AG10803 (cell line): ENCODE measurements at regions not wholly inside any gene's neighbourhood (a gene's known extent, or its start where the extent isn't known, plus 50 kb on each side); places are given as distances from the start of the nearest gene placed in this dataset.
"Not testable (repeated sequence)": the region's sequence is repeated elsewhere in the genome, so short reads cannot be mapped to it uniquely, and the experiment has no call there.

Experiments used
- DNase-seq: peaks from one replicate; pipeline ENCODE4 v3.0.0; 2010; ENCODE audit warnings: low read depth
- H3K4me3 ChIP-seq: 2 replicates; pipeline ENCODE4 v1.5.1; 2011; ENCODE audit warnings: mild to moderate bottlenecking, low read length, control low read depth
- CTCF ChIP-seq: conservative IDR thresholded peaks from 2 replicates; pipeline ENCODE4 v1.5.1; 2011; ENCODE audit warnings: mild to moderate bottlenecking, low read length, control low read depth, inconsistent platforms

- no peak for TF ChIP-seq CTCF
- peak overlapping the region; percentile 7; the same call in 1 of the 2 replicates for H3K4me3 ChIP-seq
- no peak for DNase-seq
Measured at GRCh38 chr14:53368066-53368465, 214.9 kb upstream of the DDHD1 start.

- DNase-seq, result peak; percentile 94
- TF ChIP-seq CTCF, result no peak
- H3K4me3 ChIP-seq, result 0 out of 2 replicates have a peak overlapping the region, but pooled peaks have one; percentile 7
Measured at GRCh38 chr14:53367644-53368026, 214.5 kb upstream of the DDHD1 start.

DNA sequence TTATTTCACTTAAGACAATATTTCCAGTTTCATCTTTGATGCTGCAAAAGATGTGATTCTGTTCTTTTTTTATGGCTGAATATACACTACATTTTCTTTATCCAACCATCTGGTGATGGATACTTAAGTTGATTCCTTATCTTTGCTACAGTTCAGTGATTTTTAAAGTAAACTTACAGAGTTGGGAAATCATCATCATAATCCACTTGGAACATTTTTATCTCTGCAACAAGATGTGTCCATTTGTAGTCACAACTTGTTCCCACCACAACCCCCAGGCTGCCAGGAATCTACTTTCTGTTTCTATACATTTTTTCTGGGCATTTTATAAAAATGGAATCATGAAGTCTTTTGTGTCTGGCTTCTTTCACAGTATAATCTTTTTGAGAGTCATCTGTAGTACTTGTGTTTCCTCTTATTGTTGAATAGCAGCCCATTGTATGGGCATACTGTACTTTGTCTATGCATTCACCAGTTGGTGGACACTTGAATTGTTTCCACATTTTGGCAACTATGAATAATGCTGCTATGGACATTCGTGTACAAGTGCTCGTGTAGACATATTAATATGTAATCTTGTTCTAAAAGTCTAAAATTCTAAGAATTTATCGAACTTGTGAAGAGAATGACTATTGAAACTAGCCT lies 212.5 kb upstream of the DDHD1 start:
- no peak for DNase-seq
- no peak overlapping the region for H3K4me3 ChIP-seq
- TF ChIP-seq CTCF, result no peak

DNA sequence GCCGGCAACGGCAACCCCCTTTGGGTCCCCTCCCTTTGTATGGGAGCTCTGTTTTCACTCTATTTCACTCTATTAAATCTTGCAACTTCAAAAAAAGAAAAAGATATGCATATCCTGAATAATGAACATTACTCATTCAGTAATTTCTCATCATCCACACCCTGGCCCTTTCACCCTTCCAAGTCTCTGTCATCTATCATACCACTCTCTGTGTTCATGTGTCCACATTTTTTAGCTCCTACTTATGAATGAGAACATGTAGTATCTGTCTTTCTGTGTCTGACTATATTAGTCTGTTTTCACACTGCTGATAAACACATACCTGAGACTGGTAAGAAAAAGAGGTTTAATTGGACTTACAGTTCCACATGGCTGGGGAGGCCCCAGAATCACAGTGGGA lies 209.8 kb upstream of the DDHD1 start:
- DNase-seq, result peak; percentile 9
- H3K4me3 ChIP-seq, result not testable (repeated sequence)

DNA sequence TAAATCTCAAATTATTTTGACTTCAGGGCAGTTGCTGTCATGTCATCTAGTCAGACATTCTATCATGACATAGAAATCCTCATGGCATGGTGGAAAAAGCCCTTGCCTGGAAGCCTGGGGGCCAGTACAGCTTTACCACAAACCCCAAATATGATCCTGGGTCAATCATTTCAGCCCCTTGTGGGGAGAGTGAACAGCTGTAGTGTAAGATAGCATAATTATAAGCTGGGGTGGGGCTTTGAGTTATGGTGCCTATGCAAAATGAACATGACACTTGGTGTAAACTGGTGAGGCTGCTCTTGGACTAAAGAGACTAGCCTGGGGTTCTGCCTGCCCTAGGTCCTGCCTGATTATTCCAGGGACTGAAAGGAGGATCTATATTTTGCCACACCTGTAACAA lies 207.7 kb upstream of the DDHD1 start:
- DNase-seq, result no peak
- H3K4me3 ChIP-seq, result no peak overlapping the region
- TF ChIP-seq CTCF, result no peak

GRCh38 chr14:53358166-53358565 lies 205.0 kb upstream of the DDHD1 start:
- H3K4me3 ChIP-seq, result no peak overlapping the region
- no peak for DNase-seq
- TF ChIP-seq CTCF, result no peak

GRCh38 chr14:53356361-53357150 lies 203.4 kb upstream of the DDHD1 start:
- DNase-seq, result no peak
- no peak for TF ChIP-seq CTCF
- H3K4me3 ChIP-seq, result no peak overlapping the region
